Immature natural killer cell (primary cell): ENCODE measurements at regions not wholly inside any gene's neighbourhood (a gene's known extent, or its start where the extent isn't known, plus 50 kb on each side); places are given as distances from the start of the nearest gene placed in this dataset.
A peak's percentile ranks its signal among the peaks of the same experiment; 100 is the strongest.

Experiments used
- DNase-seq, 3 donors: peaks; one replicate each; pipeline ENCODE4 v3.0.0; 2022; ENCODE audit warnings: mixed read lengths in 1 of 3
- H3K27ac Mint-ChIP-seq, 6 donors: one replicate each; pipeline ENCODE4 v1.8.0; 2020; ENCODE audit warnings: mixed read lengths in 6 of 6, mild to moderate bottlenecking in 5 of 6, inconsistent platforms in 4 of 6, moderate library complexity in 3 of 6
- H3K27me3 Mint-ChIP-seq, 3 donors: one replicate each; pipeline ENCODE4 v1.8.0; 2020 to 2021; ENCODE audit warnings: low read depth in 3 of 3, mild to moderate bottlenecking in 3 of 3, mixed read lengths in 3 of 3, moderate library complexity in 3 of 3, inconsistent platforms in 1 of 3
- H3K36me3 Mint-ChIP-seq, 3 donors: one replicate each; pipeline ENCODE4 v1.8.0; 2020; ENCODE audit warnings: mixed read lengths in 3 of 3, inconsistent platforms in 2 of 3, mild to moderate bottlenecking in 2 of 3
- H3K4me1 Mint-ChIP-seq, 2 donors: one replicate each; pipeline ENCODE4 v1.8.0; 2020; ENCODE audit warnings: inconsistent platforms in 2 of 2, mild to moderate bottlenecking in 2 of 2, mixed read lengths in 2 of 2, moderate library complexity in 1 of 2
- H3K4me3 Mint-ChIP-seq, 5 donors: one replicate each; pipeline ENCODE4 v1.8.0; 2020; ENCODE audit warnings: mild to moderate bottlenecking in 5 of 5, mixed read lengths in 5 of 5, inconsistent platforms in 3 of 5, moderate library complexity in 3 of 5
- H3K9me3 Mint-ChIP-seq, 6 donors: one replicate each; pipeline ENCODE4 v1.8.0; 2020; ENCODE audit warnings: mild to moderate bottlenecking in 6 of 6, mixed read lengths in 6 of 6, inconsistent platforms in 4 of 6, moderate library complexity in 3 of 6

GRCh38 chr5:34496701-34497469 lies 159.2 kb upstream of the RAI14 start:
- Mint-ChIP-seq H3K27me3 (peaks cover 0 to 14% (median 0%) of the 10 kb centered on the region in 3 donors), H3K4me1 (peaks cover 82% of the 10 kb centered on the region in 2 donors), H3K9me3 (no peaks in the 10 kb centered on the region), H3K27ac (peak overlapping the region; percentile 8 to 94 (median 86)), H3K4me3 (peak overlapping the region in 4 of 5 donors; percentile 20 to 83 (median 60)), H3K36me3 (no peaks in the 10 kb centered on the region)
- peak in 1 of 3 donors; percentile 12 for DNase-seq

- H3K9me3 Mint-ChIP-seq, result no peaks in the 10 kb centered on the region
- peak overlapping the region in 4 of 6 donors; percentile 84 to 94 (median 90) for H3K27ac Mint-ChIP-seq
- DNase-seq, result no peak
- H3K27me3 Mint-ChIP-seq, result peaks cover 0 to 14% (median 0%) of the 10 kb centered on the region in 3 donors
- H3K4me1 Mint-ChIP-seq, result peaks cover 82 to 83% of the 10 kb centered on the region in 2 donors
- no peaks in the 10 kb centered on the region for H3K36me3 Mint-ChIP-seq
- H3K4me3 Mint-ChIP-seq, result peak overlapping the region in 4 of 5 donors; percentile 20 to 83 (median 39)
Observed at GRCh38 chr5:34497470-34497808, 158.7 kb upstream of the RAI14 start.

- peaks cover 74 to 77% of the 10 kb centered on the region in 2 donors for H3K4me1 Mint-ChIP-seq
- H3K27ac Mint-ChIP-seq, result peak overlapping the region in 4 of 6 donors; percentile 84 to 95 (median 90)
- H3K27me3 Mint-ChIP-seq, result peaks cover 0 to 14% (median 5%) of the 10 kb centered on the region in 3 donors
- peak overlapping the region; percentile 27 to 74 (median 66) for H3K4me3 Mint-ChIP-seq
- no peaks in the 10 kb centered on the region for H3K36me3 Mint-ChIP-seq
- DNase-seq, result no peak
- no peaks in the 10 kb centered on the region for H3K9me3 Mint-ChIP-seq
Observed at GRCh38 chr5:34498572-34498971, 157.6 kb upstream of the RAI14 start.

GRCh38 chr5:34499001-34499734 lies 157.0 kb upstream of the RAI14 start:
- H3K4me1 Mint-ChIP-seq, result peaks cover 68 to 71% of the 10 kb centered on the region in 2 donors
- no peaks in the 10 kb centered on the region for H3K36me3 Mint-ChIP-seq
- no peaks in the 10 kb centered on the region for H3K9me3 Mint-ChIP-seq
- H3K4me3 Mint-ChIP-seq, result peak overlapping the region; percentile 27 to 74 (median 66)
- H3K27ac Mint-ChIP-seq, result peak overlapping the region; percentile 8 to 95 (median 84)
- peaks cover 0 to 16% (median 5%) of the 10 kb centered on the region in 3 donors for H3K27me3 Mint-ChIP-seq
- peak; percentile 39 to 65 (median 62) for DNase-seq

GRCh38 chr5:34500236-34500847 lies 155.8 kb upstream of the RAI14 start:
- Mint-ChIP-seq H3K4me1 (peaks cover 57 to 59% of the 10 kb centered on the region in 2 donors), H3K4me3 (peak overlapping the region in 1 of 5 donors; percentile 41), H3K36me3 (peaks cover 0 to 3% (median 0%) of the 10 kb centered on the region in 3 donors), H3K27ac (peak overlapping the region in 5 of 6 donors; percentile 14 to 95 (median 63)), H3K9me3 (no peaks in the 10 kb centered on the region), H3K27me3 (peaks cover 0 to 15% (median 9%) of the 10 kb centered on the region in 3 donors)
- DNase-seq, result no peak

GRCh38 chr5:34501016-34501415 lies 155.1 kb upstream of the RAI14 start:
- Mint-ChIP-seq H3K27me3 (peaks cover 0 to 14% (median 13%) of the 10 kb centered on the region in 3 donors), H3K4me1 (peaks cover 50 to 52% of the 10 kb centered on the region in 2 donors), H3K4me3 (no peak overlapping the region), H3K9me3 (no peaks in the 10 kb centered on the region), H3K36me3 (peaks cover 0 to 5% (median 0%) of the 10 kb centered on the region in 3 donors), H3K27ac (peak overlapping the region in 2 of 6 donors; percentile 51 to 56)
- no peak for DNase-seq

GRCh38 chr5:34501840-34502239 lies 154.3 kb upstream of the RAI14 start:
- H3K27me3 Mint-ChIP-seq, result peaks cover 0 to 14% (median 9%) of the 10 kb centered on the region in 3 donors
- H3K9me3 Mint-ChIP-seq, result no peaks in the 10 kb centered on the region
- DNase-seq, result no peak
- peaks cover 42 to 44% of the 10 kb centered on the region in 2 donors for H3K4me1 Mint-ChIP-seq
- peaks cover 0 to 5% (median 0%) of the 10 kb centered on the region in 3 donors for H3K36me3 Mint-ChIP-seq
- H3K4me3 Mint-ChIP-seq, result no peak overlapping the region
- no peak overlapping the region for H3K27ac Mint-ChIP-seq

GRCh38 chr5:34502581-34502980 lies 153.5 kb upstream of the RAI14 start:
- Mint-ChIP-seq H3K9me3 (no peaks in the 10 kb centered on the region), H3K36me3 (peaks cover 0 to 5% (median 0%) of the 10 kb centered on the region in 3 donors), H3K4me3 (no peak overlapping the region), H3K27me3 (peaks cover 0 to 14% (median 7%) of the 10 kb centered on the region in 3 donors), H3K4me1 (peaks cover 35 to 37% of the 10 kb centered on the region in 2 donors), H3K27ac (no peak overlapping the region)
- DNase-seq, result no peak

GRCh38 chr5:34503379-34504253 lies 152.5 kb upstream of the RAI14 start:
- Mint-ChIP-seq H3K27me3 (peaks cover 0 to 14% (median 7%) of the 10 kb centered on the region in 3 donors), H3K4me3 (peak overlapping the region in 1 of 5 donors; percentile 3), H3K9me3 (no peaks in the 10 kb centered on the region), H3K36me3 (peaks cover 0 to 5% (median 0%) of the 10 kb centered on the region in 3 donors), H3K27ac (peak overlapping the region in 2 of 6 donors; percentile 56 to 68), H3K4me1 (peaks cover 25 to 26% of the 10 kb centered on the region in 2 donors)
- no peak for DNase-seq

GRCh38 chr5:34504967-34505366 lies 151.2 kb upstream of the RAI14 start:
- H3K4me3 Mint-ChIP-seq, result no peak overlapping the region
- no peaks in the 10 kb centered on the region for H3K9me3 Mint-ChIP-seq
- peaks cover 13 to 16% of the 10 kb centered on the region in 2 donors for H3K4me1 Mint-ChIP-seq
- H3K27ac Mint-ChIP-seq, result no peak overlapping the region
- no peak for DNase-seq
- peaks cover 0 to 14% (median 2%) of the 10 kb centered on the region in 3 donors for H3K27me3 Mint-ChIP-seq
- H3K36me3 Mint-ChIP-seq, result peaks cover 0 to 5% (median 0%) of the 10 kb centered on the region in 3 donors

GRCh38 chr5:34505731-34506130 lies 150.4 kb upstream of the RAI14 start:
- Mint-ChIP-seq H3K27me3 (peaks cover 0 to 14% (median 2%) of the 10 kb centered on the region in 3 donors), H3K36me3 (peaks cover 0 to 5% (median 0%) of the 10 kb centered on the region in 3 donors), H3K27ac (no peak overlapping the region)

GRCh38 chr5:34507933-34508332 lies 148.2 kb upstream of the RAI14 start:
- peaks cover 0 to 5% of the 10 kb centered on the region in 2 donors for H3K4me1 Mint-ChIP-seq
- DNase-seq, result no peak
- H3K27me3 Mint-ChIP-seq, result peaks cover 0 to 16% (median 2%) of the 10 kb centered on the region in 3 donors
- no peak overlapping the region for H3K27ac Mint-ChIP-seq
- peaks cover 0 to 5% (median 0%) of the 10 kb centered on the region in 3 donors for H3K36me3 Mint-ChIP-seq
- no peak overlapping the region for H3K4me3 Mint-ChIP-seq
- H3K9me3 Mint-ChIP-seq, result no peaks in the 10 kb centered on the region

More at GRCh38 chr5:34505731-34506130, 150.4 kb upstream of the RAI14 start:
- Mint-ChIP-seq H3K4me1 (peaks cover 5 to 9% of the 10 kb centered on the region in 2 donors), H3K9me3 (no peaks in the 10 kb centered on the region), H3K4me3 (no peak overlapping the region)
- DNase-seq, result no peak

GRCh38 chr5:34509392-34509791 lies 146.7 kb upstream of the RAI14 start:
- no peak overlapping the region for H3K4me3 Mint-ChIP-seq
- no peaks in the 10 kb centered on the region for H3K4me1 Mint-ChIP-seq
- H3K27ac Mint-ChIP-seq, result no peak overlapping the region
- H3K9me3 Mint-ChIP-seq, result no peaks in the 10 kb centered on the region
- no peak for DNase-seq
- peaks cover 0 to 12% (median 0%) of the 10 kb centered on the region in 3 donors for H3K27me3 Mint-ChIP-seq
- H3K36me3 Mint-ChIP-seq, result peaks cover 0 to 5% (median 0%) of the 10 kb centered on the region in 3 donors
